ENCODE measurements at regions not wholly inside any gene's neighbourhood (a gene's known extent, or its start where the extent isn't known, plus 50 kb on each side); places are given as distances from the start of the nearest gene placed in this dataset.

- TF ChIP-seq, protein P1, sequence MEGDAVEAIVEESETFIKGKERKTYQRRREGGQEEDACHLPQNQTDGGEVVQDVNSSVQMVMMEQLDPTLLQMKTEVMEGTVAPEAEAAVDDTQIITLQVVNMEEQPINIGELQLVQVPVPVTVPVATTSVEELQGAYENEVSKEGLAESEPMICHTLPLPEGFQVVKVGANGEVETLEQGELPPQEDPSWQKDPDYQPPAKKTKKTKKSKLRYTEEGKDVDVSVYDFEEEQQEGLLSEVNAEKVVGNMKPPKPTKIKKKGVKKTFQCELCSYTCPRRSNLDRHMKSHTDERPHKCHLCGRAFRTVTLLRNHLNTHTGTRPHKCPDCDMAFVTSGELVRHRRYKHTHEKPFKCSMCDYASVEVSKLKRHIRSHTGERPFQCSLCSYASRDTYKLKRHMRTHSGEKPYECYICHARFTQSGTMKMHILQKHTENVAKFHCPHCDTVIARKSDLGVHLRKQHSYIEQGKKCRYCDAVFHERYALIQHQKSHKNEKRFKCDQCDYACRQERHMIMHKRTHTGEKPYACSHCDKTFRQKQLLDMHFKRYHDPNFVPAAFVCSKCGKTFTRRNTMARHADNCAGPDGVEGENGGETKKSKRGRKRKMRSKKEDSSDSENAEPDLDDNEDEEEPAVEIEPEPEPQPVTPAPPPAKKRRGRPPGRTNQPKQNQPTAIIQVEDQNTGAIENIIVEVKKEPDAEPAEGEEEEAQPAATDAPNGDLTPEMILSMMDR (optimal IDR thresholded peaks at IDR 0.05 in 1 of 3, IDR thresholded peaks at IDR 0.05 in 1 of 3, conservative IDR thresholded peaks at IDR 0.05 in 1 of 3; ENCODE audit: extremely low read depth in 1 of 3, insufficient read depth in 2 of 3, low read length in 3 of 3) = no peak
- no peak for TF ChIP-seq EZH2 (IDR thresholded peaks at IDR 0.05; ENCODE audit: low read length)
Measured at GRCh38 chr9:81292056-81292805, 397.1 kb downstream of the TLE1 start.
